ENCODE measurements at regions not wholly inside any gene's neighbourhood (a gene's known extent, or its start where the extent isn't known, plus 50 kb on each side); places are given as distances from the start of the nearest gene placed in this dataset.

GRCh38 chr16:48085729-48086128, 70.1 kb downstream of the ABCC12 start:
- TF ChIP-seq FOXP1 (CRISPR knock-in tag; IDR thresholded peaks at IDR 0.05) (no peak), DACH1 (IDR thresholded peaks at IDR 0.05; ENCODE audit: partially characterized antibody) (no peak)
